MG63 (cell line): ENCODE measurements at regions not wholly inside any gene's neighbourhood (a gene's known extent, or its start where the extent isn't known, plus 50 kb on each side); places are given as distances from the start of the nearest gene placed in this dataset.
A peak's percentile ranks its signal among the peaks of the same experiment; 100 is the strongest.
"Not testable (repeated sequence)": the region's sequence is repeated elsewhere in the genome, so short reads cannot be mapped to it uniquely, and the experiment has no call there.

Source experiments
- DNase-seq: peaks from one replicate; pipeline ENCODE4 v3.0.0-alpha.2; 2020
- H3K27me3 ChIP-seq: fragments of 250-450 bp; sonication (Bioruptor Pico); 2 replicates; pipeline ENCODE4 v1.5.1; 2020; ENCODE audit warnings: mild to moderate bottlenecking, moderate library complexity
- H3K36me3 ChIP-seq: fragments of 250-450 bp; sonication (Bioruptor Pico); 2 replicates; pipeline ENCODE4 v1.5.1; 2020; ENCODE audit warnings: mild to moderate bottlenecking, moderate library complexity
- H3K4me3 ChIP-seq: fragments of 250-450 bp; sonication (Bioruptor Pico); 2 replicates; pipeline ENCODE4 v1.5.1; 2020; ENCODE audit warnings: mild to moderate bottlenecking, moderate library complexity
- H3K9me3 ChIP-seq: fragments of 250-450 bp; sonication (Bioruptor Pico); 2 replicates; pipeline ENCODE4 v1.5.1; 2020; ENCODE audit warnings: mild to moderate bottlenecking, moderate library complexity

- not testable (repeated sequence) for H3K36me3 ChIP-seq, H3K9me3 ChIP-seq, DNase-seq, H3K4me3 ChIP-seq, H3K27me3 ChIP-seq
Observed at GRCh38 chr1:245102149-245102548, 52.6 kb upstream of the KIF26B start.

GRCh38 chr1:245099401-245099800 is 55.4 kb upstream of the KIF26B start:
- no peaks in the 10 kb centered on the region for H3K9me3 ChIP-seq
- no peak overlapping the region for H3K4me3 ChIP-seq
- no peaks in the 10 kb centered on the region for H3K27me3 ChIP-seq
- no peaks in the 10 kb centered on the region for H3K36me3 ChIP-seq
- DNase-seq = no peak

DNA sequence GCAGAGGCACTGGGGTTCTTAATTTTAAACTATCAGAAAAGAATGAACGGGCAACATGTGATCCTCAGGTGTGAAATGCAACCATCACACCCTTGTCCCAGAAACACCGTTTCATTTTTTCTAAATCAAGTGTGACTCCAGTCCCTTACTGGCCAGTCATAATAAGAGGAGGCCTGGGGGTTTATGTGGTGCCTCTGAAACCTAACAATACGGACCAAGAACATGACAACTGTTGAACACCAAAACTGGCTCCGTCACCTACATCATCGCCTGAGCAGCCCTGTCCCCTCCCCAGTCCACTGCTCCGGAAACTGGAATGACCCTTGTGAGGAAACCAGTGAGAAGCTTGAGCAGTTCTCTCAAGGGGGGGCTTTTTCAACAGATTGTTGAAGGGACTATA is 55.9 kb upstream of the KIF26B start:
- Histone ChIP-seq H3K4me3 (no peak overlapping the region), H3K9me3 (no peaks in the 10 kb centered on the region), H3K27me3 (no peaks in the 10 kb centered on the region), H3K36me3 (no peaks in the 10 kb centered on the region)
- no peak for DNase-seq

DNA sequence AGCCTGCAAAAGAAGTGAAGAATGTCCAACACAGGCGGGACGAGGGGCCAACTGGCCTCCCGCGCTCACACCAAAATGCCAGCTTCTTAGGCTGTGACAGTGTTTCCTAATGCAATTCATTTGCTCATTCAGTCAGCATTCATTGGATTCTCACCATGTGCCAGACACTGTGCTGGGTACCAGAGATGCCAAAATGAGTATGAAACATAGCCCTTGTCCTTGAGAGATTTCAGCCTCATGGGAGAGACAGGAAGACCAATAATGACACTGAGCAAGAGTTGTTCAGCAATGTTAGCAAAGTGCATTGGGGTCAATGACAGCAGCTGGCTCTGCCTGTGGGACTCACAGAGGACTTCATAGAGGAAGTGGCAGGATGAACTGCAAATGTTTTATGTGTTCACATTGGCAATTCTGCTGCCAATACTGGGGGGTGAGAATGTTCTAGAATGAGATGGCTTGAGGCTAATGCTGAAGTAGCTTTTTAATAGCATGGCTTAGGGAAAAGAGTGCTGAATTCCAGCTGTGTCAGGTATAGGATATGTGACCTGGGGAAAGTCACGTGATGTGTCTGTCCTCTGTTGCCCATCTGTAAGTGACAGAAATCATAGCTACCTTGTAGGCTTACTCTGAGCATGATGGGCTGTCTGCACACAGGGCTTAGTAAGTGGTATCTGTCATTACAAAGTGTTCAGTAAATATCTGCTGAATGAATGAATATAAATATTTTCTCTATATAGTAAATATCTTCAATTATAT is 58.3 kb upstream of the KIF26B start:
- no peaks in the 10 kb centered on the region for H3K27me3 ChIP-seq
- no peaks in the 10 kb centered on the region for H3K9me3 ChIP-seq
- H3K4me3 ChIP-seq = no peak overlapping the region
- H3K36me3 ChIP-seq = no peaks in the 10 kb centered on the region
- DNase-seq = no peak

- H3K27me3 ChIP-seq = no peaks in the 10 kb centered on the region
- no peaks in the 10 kb centered on the region for H3K9me3 ChIP-seq
- H3K4me3 ChIP-seq = no peak overlapping the region
- no peaks in the 10 kb centered on the region for H3K36me3 ChIP-seq
- DNase-seq = no peak
Observed at GRCh38 chr1:245095903-245096302, 58.9 kb upstream of the KIF26B start.

DNA sequence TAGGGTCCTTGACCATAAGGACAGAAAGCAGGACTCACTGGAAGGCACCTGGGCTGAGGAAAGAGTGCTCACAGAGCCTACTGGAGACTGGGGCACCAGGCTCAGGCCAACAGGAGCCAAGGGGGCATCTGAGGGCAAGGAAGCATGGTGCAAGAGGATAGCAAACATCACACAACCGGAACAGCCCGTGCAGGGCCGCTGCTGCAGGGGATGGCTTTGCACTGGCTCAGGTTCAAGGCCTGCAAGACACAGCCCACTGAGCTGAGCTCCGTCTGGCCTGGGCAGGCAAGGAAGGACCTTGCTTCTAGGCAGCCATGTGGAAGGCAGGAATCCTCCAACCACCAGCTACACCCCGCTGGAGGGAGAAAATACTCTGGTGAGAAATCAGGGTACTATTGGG is 59.8 kb upstream of the KIF26B start:
- H3K36me3 ChIP-seq = no peaks in the 10 kb centered on the region

GRCh38 chr1:245094092-245094491 is 60.7 kb upstream of the KIF26B start:
- Histone ChIP-seq H3K9me3 (no peaks in the 10 kb centered on the region), H3K4me3 (no peak overlapping the region), H3K36me3 (no peaks in the 10 kb centered on the region), H3K27me3 (no peaks in the 10 kb centered on the region)
- no peak for DNase-seq

More for the DNA sequence above, 59.8 kb upstream of the KIF26B start:
- Histone ChIP-seq H3K9me3 (no peaks in the 10 kb centered on the region), H3K27me3 (no peaks in the 10 kb centered on the region), H3K4me3 (no peak overlapping the region)
- no peak for DNase-seq

DNA sequence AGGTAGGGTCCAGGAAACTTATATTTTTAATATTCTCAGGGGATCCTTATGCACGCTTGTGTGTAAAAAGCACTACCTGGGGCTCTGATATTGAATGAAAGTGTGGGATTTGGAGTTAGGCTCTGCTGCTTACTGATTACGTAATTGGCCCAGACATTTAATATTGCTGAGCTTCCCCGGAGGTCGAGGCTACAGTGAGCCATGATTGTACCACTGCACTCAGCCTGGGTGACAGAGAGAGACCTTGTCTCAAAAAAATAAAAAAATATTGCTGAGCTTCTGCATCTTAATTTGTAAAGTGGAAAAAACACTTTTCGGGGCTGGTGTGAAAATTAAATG is 62.2 kb upstream of the KIF26B start:
- Histone ChIP-seq H3K27me3 (no peaks in the 10 kb centered on the region), H3K9me3 (no peaks in the 10 kb centered on the region), H3K4me3 (no peak overlapping the region), H3K36me3 (no peaks in the 10 kb centered on the region)
- no peak for DNase-seq

DNA sequence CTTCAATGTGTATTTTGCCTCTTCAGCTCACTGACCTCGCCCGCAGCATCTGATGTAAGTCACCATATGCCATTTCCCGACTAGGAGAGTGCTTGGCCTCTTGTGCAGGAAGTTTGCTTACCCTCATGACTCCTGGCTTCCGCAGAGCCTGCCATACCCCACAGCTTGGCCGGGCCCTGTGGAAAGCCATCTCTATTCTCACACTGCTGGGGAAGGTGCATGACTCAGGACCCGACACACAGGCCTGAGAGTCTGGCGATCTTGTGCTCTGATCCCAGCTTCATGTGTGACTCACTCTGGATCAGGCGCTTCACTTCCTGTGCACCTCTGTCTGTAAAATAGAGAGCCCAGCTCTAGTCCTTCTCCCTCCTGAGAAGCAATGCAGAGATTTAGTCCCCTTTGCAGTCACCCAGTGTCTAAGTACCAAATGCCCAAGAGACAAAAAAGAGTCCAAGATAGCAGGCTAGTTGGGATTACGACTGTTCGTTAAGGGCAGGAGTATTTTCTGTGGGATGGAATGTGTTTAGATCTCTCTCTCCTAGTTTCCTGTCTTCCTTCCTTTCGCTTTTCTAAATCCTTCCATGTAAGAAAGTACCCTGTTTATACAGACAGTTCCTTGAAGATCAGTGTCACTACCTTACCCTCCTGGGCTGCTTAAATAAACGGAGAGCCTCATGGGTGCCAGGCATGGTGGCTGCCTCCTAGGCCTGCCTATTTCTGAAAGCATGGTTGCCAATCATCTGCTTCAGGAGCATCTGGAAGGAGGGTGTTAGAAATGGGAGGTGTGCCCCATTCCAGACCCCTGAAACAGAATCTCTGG is 62.8 kb upstream of the KIF26B start:
- Histone ChIP-seq H3K9me3 (no peaks in the 10 kb centered on the region), H3K27me3 (no peaks in the 10 kb centered on the region), H3K4me3 (no peak overlapping the region), H3K36me3 (no peaks in the 10 kb centered on the region)
- peak; percentile 97 for DNase-seq

- Histone ChIP-seq H3K36me3 (no peaks in the 10 kb centered on the region), H3K4me3 (no peak overlapping the region), H3K9me3 (no peaks in the 10 kb centered on the region), H3K27me3 (no peaks in the 10 kb centered on the region)
- DNase-seq = no peak
Observed at GRCh38 chr1:245091171-245091621, 63.6 kb upstream of the KIF26B start.

DNA sequence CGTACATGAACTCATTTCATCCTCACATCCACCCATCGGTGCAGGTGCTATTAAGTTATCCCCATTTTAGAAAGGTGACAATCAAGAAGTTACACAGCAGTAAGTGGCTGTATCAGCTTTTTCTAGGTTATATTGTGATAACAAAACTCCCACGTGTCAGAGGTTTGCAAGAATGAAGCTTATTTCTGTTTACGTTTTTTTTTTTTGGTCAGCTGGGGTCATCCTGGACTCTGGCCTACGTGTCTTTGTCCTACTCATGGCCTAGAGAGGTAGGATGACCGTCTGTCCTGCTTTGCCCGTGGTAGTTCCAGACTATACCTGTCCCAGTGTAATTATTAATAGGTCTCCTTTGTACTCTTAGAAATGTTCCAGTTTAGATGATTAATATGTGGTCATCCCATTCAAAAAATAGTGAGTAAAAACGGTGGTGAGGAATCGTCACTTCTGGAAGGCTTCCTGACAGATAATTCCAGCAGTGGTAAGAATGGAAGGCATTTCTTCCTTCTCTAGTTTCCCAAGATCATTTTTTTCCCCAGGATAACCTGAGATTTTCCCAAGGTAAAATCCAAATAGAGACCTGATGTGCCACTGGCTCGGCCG is 64.2 kb upstream of the KIF26B start:
- Histone ChIP-seq H3K9me3 (no peaks in the 10 kb centered on the region), H3K27me3 (no peaks in the 10 kb centered on the region), H3K36me3 (no peaks in the 10 kb centered on the region), H3K4me3 (no peak overlapping the region)
- DNase-seq = no peak

DNA sequence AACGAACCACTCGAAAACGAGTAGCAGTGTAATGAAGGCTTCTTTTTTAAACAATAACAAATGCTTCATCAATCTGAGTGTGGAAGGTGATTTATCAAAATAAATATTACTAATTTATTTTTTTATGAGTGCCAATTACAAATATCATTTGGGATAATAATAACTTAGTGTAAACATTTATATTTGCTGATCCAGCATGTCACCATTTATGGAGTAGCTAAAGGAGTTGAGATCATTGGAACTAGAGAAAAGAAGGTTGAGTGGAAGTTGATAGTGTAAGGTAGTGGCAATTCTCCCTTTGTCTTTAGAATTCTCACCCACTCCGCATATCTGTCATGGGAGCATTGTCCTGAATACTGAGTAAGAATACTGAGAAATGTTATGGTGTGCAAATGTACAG is 67.1 kb upstream of the KIF26B start:
- Histone ChIP-seq H3K4me3 (no peak overlapping the region), H3K9me3 (no peaks in the 10 kb centered on the region), H3K36me3 (no peaks in the 10 kb centered on the region), H3K27me3 (no peaks in the 10 kb centered on the region)
- no peak for DNase-seq

DNA sequence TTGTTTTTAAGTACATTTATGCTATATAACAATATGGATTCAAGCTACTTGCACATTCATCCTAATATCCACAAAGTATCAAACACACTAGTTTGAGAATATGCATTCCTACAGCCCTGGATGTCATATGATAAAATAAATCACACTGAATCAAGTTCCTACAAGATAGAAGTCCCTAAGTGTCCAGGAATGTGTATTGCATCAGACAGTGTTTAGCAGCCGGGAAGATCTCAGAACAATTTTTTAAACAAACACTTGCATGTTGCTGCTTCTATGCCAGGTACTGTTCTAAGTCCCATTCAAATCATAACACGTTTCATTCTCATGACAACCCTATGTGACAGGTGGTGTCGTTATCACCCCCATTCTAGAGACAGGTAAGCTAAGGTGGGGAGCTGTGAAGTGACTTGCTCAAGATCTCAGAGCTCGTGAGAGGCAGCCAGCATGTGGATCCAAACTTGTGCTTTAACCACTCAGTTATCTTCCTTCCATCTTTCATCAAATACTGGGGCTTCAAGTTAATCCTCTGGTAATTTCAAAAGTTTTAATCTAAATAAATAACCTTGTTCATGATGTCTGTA is 68.3 kb upstream of the KIF26B start:
- no peak for DNase-seq
- H3K36me3 ChIP-seq = no peaks in the 10 kb centered on the region
- no peak overlapping the region for H3K4me3 ChIP-seq
- H3K27me3 ChIP-seq = no peaks in the 10 kb centered on the region
- H3K9me3 ChIP-seq = no peaks in the 10 kb centered on the region

GRCh38 chr1:245085508-245086095 is 69.2 kb upstream of the KIF26B start:
- no peak overlapping the region for H3K4me3 ChIP-seq

DNA sequence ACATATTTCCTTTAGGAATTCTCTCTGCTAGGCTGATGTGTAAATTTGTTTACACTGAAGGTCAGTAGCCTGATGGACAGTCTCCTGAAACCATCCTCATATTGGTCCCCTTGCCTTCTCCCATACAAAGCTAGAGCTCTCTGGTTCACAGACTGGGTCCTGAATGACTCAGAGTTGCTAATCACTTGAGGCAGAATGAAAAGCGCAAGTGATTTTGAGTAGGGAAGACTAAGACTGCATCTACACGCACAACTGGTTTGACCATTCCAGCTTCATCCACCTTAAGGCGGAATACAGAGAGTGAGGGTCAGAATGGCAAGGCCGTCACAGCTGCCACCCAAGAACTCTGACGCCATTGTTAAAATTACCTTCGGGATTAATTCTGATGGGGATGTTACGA is 70.2 kb upstream of the KIF26B start:
- no peak for DNase-seq
- Histone ChIP-seq H3K27me3 (no peaks in the 10 kb centered on the region), H3K9me3 (no peaks in the 10 kb centered on the region), H3K4me3 (no peak overlapping the region), H3K36me3 (no peaks in the 10 kb centered on the region)

More at GRCh38 chr1:245085508-245086095, 69.2 kb upstream of the KIF26B start:
- no peaks in the 10 kb centered on the region for H3K9me3 ChIP-seq
- H3K36me3 ChIP-seq = no peaks in the 10 kb centered on the region
- no peaks in the 10 kb centered on the region for H3K27me3 ChIP-seq
- DNase-seq = peak; percentile 88

DNA sequence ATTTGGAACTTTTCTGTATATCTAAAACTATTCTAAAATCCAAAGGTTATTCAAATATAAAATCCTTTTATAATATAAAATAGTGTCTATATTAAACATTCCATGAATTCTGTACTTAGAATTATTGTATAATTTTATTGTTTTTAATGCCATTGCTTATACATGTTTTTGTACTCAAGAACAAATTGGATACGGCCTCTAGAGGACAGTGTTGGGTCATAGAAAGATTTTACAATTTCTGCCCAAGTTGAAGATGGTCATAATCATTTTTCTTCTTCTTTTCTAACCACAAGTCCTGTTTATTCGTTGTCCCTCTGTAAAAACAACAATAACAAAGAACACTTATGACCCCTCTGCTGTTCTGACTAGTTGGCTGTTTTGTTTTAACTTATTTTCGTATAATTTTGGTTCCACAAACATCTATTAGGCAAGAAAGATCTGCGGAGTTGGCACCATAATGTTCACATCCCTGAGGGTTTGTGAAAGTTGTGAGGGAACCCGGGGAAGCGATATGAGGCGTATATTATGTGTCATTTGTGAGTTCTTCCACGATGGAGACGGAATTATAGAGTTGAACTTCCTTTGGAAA is 75.7 kb upstream of the KIF26B start:
- Histone ChIP-seq H3K9me3 (peaks cover 4% of the 10 kb centered on the region; the same call in 1 of the 2 replicates), H3K36me3 (no peaks in the 10 kb centered on the region), H3K4me3 (no peak overlapping the region), H3K27me3 (no peaks in the 10 kb centered on the region; the same call in 1 of the 2 replicates)
- no peak for DNase-seq
